H1 (cell line): ENCODE measurements at regions not wholly inside any gene's neighbourhood (a gene's known extent, or its start where the extent isn't known, plus 50 kb on each side); places are given as distances from the start of the nearest gene placed in this dataset.

ENCODE experiments used
- CTCF ChIP-seq, 3 experiments: IDR thresholded peaks; 1 replicate in 2 of 3; 2 replicates in 1 of 3; pipeline versions ENCODE4 v1.5.1 to v1.6.1; 2011; ENCODE audit warnings: low read length in 3 of 3, mild to moderate bottlenecking in 3 of 3, inconsistent platforms in 2 of 3, low read depth in 1 of 3, moderate library complexity in 1 of 3; ENCODE audit not compliant: insufficient read depth in 1 of 3; ENCODE audit errors: control extremely low read depth in 1 of 3
- EP300 ChIP-seq, 2 experiments: IDR thresholded peaks; 1 replicate in 1 of 2; 2 replicates in 1 of 2; pipeline ENCODE4 v1.6.1; 2011 to 2012; ENCODE audit warnings: low read depth in 2 of 2, low read length in 2 of 2, mild to moderate bottlenecking in 2 of 2, borderline replicate concordance in 1 of 2, inconsistent platforms in 1 of 2, moderate library complexity in 1 of 2
- MAX ChIP-seq: IDR thresholded peaks from 2 replicates; pipeline ENCODE4 v1.6.1; 2012; ENCODE audit warnings: inconsistent platforms
- POLR2A ChIP-seq, 2 experiments: IDR thresholded peaks; 1 replicate in 1 of 2; 2 replicates in 1 of 2; pipeline ENCODE4 v1.6.1; 2011; ENCODE audit warnings: low read depth in 2 of 2, low read length in 2 of 2, mild to moderate bottlenecking in 2 of 2; ENCODE audit errors: control extremely low read depth in 1 of 2
- RAD21 ChIP-seq, 2 experiments: IDR thresholded peaks in 1 of 2; conservative IDR thresholded peaks in 1 of 2; 2 replicates each; pipeline ENCODE4 v1.6.1; 2011; ENCODE audit warnings: low read depth in 2 of 2, low read length in 2 of 2, improper control_type of control experiment in 1 of 2, inconsistent platforms in 1 of 2, mild to moderate bottlenecking in 1 of 2, moderate library complexity in 1 of 2

GRCh38 chr14:97061714-97062113 lies 264.5 kb downstream of the VRK1 start:
- no peak for TF ChIP-seq EP300 (IDR thresholded peaks at IDR 0.05; ENCODE audit: borderline replicate concordance in 1 of 2, low read depth in 2 of 2, low read length in 2 of 2)
- no peak for TF ChIP-seq MAX
- TF ChIP-seq RAD21 (IDR thresholded peaks at IDR 0.05 in 1 of 2, conservative IDR thresholded peaks at IDR 0.05 in 1 of 2; ENCODE audit: low read depth in 2 of 2, low read length in 2 of 2): no peak
- TF ChIP-seq CTCF (IDR thresholded peaks at IDR 0.05; ENCODE audit: control extremely low read depth in 1 of 3, insufficient read depth in 1 of 3, low read depth in 1 of 3, low read length in 3 of 3): no peak
- TF ChIP-seq POLR2A (IDR thresholded peaks at IDR 0.05; ENCODE audit: control extremely low read depth in 1 of 2, low read depth in 2 of 2, low read length in 2 of 2): no peak
